ENCODE measurements at regions not wholly inside any gene's neighbourhood (a gene's known extent, or its start where the extent isn't known, plus 50 kb on each side); places are given as distances from the start of the nearest gene placed in this dataset.

DNA sequence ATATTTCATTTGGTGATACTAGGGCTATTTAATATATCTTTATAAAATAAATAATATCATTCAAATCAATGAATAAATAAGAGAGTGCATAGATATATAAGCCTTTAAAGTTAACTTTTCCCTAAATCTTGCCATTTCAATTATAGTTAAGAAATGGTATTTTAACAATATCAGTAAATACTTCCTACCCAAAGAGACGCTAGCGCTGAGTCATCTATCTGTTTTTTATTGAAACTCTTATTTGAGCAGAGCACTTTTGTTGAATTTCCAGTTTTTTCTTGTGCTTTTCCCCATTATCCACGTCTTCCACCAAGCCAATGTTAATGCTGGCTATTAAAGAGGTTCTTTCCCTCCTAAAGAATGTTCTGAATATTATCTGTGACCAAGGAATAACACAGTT, 639.3 kb downstream of the DSC3 start:
- H3K9ac ChIP-seq (ENCODE audit: extremely low read depth, insufficient read length, low read length) = no peak overlapping the region
- H3K56ac ChIP-seq (ENCODE audit: insufficient read length, low read depth, low read length) = no peak overlapping the region
- no peak overlapping the region for H2AFZ ChIP-seq (ENCODE audit: low read length)
- H3K4me3 Mint-ChIP-seq = no peak overlapping the region
- H2BK15ac ChIP-seq (ENCODE audit: low read depth, low read length) = no peak overlapping the region
- H3K4me1 ChIP-seq (ENCODE audit: insufficient read depth, low read length) = no peaks in the 10 kb centered on the region
- no peak overlapping the region for H3K27ac ChIP-seq (ENCODE audit: insufficient read length, low read depth, low read length)
- no peak overlapping the region for H3T11ph ChIP-seq (ENCODE audit: low read length)
- no peak overlapping the region for H3K14ac ChIP-seq (ENCODE audit: insufficient read depth, low read length)
- H3K27me3 ChIP-seq (ENCODE audit: insufficient read depth, low read length) = no peaks in the 10 kb centered on the region
- H3K9me3 Mint-ChIP-seq = 0 out of 5 replicates have a peak, but pooled peaks cover 0 to 4% of the 10 kb centered on the region in 2 experiments
- H3K9me3 ChIP-seq (ENCODE audit: control insufficient read depth, low read depth, low read length) = no peaks in the 10 kb centered on the region
- H2AK5ac ChIP-seq (ENCODE audit: insufficient read length, low read length) = no peak overlapping the region
- TF ChIP-seq, protein P1, sequence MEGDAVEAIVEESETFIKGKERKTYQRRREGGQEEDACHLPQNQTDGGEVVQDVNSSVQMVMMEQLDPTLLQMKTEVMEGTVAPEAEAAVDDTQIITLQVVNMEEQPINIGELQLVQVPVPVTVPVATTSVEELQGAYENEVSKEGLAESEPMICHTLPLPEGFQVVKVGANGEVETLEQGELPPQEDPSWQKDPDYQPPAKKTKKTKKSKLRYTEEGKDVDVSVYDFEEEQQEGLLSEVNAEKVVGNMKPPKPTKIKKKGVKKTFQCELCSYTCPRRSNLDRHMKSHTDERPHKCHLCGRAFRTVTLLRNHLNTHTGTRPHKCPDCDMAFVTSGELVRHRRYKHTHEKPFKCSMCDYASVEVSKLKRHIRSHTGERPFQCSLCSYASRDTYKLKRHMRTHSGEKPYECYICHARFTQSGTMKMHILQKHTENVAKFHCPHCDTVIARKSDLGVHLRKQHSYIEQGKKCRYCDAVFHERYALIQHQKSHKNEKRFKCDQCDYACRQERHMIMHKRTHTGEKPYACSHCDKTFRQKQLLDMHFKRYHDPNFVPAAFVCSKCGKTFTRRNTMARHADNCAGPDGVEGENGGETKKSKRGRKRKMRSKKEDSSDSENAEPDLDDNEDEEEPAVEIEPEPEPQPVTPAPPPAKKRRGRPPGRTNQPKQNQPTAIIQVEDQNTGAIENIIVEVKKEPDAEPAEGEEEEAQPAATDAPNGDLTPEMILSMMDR (conservative IDR thresholded peaks at IDR 0.05) = no peak
- H3K18ac ChIP-seq (ENCODE audit: insufficient read length, low read depth, low read length) = no peak overlapping the region
- H3K79me1 ChIP-seq (ENCODE audit: insufficient read depth, low read depth, low read length, poor library complexity, severe bottlenecking) = no peaks in the 10 kb centered on the region
- no peak overlapping the region for H4K8ac ChIP-seq (replicated peaks; ENCODE audit: insufficient read length, low read depth, low read length)
- H2BK12ac ChIP-seq (ENCODE audit: insufficient read length, low read depth, low read length) = no peak overlapping the region
- no peak for DNase-seq
- no peaks in the 10 kb centered on the region for H4K20me1 ChIP-seq (ENCODE audit: control insufficient read depth, insufficient read depth, insufficient read length)
- H3K27ac Mint-ChIP-seq = no peak overlapping the region
- no CpG with 5 or more reads among the region's 3 CpGs for WGBS (ENCODE audit: extremely low coverage, insufficient read length, low lambda C conversion rate)
- H2BK5ac ChIP-seq (ENCODE audit: insufficient read length, low read length) = no peak overlapping the region
- H4K5ac ChIP-seq (ENCODE audit: insufficient read length, low read depth, low read length) = no peak overlapping the region
- H3K27me3 Mint-ChIP-seq (ENCODE audit: low read depth) = no peaks in the 10 kb centered on the region
- H3K36me3 Mint-ChIP-seq (ENCODE audit: insufficient read depth in 1 of 3, low read depth in 3 of 3) = no peaks in the 10 kb centered on the region
- no peak overlapping the region for H4K91ac ChIP-seq (ENCODE audit: insufficient read length, low read depth, low read length)
- H3K4ac ChIP-seq (ENCODE audit: low read depth, low read length) = no peak overlapping the region
- 0 out of 4 replicates have a peak, but pooled peaks cover 0 to 3% of the 10 kb centered on the region in 2 experiments for H3K4me1 Mint-ChIP-seq
- no peak overlapping the region for H2BK20ac ChIP-seq (ENCODE audit: low read depth, low read length, poor library complexity, severe bottlenecking)
- no peaks in the 10 kb centered on the region for H3K79me2 ChIP-seq (ENCODE audit: insufficient read depth, low read length)
- no peak overlapping the region for H2BK120ac ChIP-seq (ENCODE audit: low read depth, low read length, poor library complexity, severe bottlenecking)
- no peak overlapping the region for H3K23ac ChIP-seq (ENCODE audit: insufficient read length, low read depth, low read length)
- no peaks in the 10 kb centered on the region for H3K23me2 ChIP-seq (ENCODE audit: insufficient read length, low read depth, low read length, poor library complexity, severe bottlenecking)
- no peak overlapping the region for H3K4me2 ChIP-seq (ENCODE audit: insufficient read depth, insufficient read length, low read length)
